ENCODE measurements at regions not wholly inside any gene's neighbourhood (a gene's known extent, or its start where the extent isn't known, plus 50 kb on each side); places are given as distances from the start of the nearest gene placed in this dataset.

DNA sequence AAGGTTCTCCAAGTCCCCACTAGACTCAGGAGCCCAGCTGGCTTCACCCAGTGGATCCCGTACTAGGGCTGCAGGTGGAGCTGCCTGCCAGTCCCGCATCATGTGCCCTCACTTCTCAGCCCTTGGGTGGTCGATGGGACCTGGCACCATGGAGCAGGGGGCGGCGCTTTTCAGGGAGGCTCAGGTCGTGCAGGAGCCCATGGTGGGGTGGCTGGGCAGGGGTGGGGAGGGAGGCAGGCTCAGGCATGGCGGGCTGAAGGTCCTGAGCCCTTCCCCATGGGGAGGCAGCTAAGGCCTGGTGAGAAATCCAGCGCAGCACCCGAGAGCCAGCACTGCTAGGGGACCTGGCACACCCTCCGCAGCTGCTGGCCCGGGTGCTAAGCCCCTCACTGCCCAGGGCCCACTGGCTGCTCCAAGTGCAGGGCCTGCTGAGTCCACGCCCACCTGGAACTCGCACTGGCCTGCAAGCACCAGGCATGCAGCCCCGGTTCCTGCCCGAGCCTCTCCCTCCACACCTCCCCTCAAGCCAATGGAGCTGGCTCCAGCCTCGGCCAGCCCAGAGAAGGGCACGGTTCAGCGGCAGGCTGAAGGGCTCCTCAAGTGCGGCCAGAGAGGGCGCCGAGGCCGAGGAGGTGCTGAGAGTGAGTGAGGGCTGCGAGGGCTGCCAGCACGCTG is 72.7 kb upstream of the SLIT2 start:
- no peaks in the 10 kb centered on the region for H3K36me3 ChIP-seq
- DNase-seq, result no peak
- WGBS, 5 donors, result 87 to 93% (median 91%) methylated on average over 4 to 24 of the region's 24 CpGs
- no peak overlapping the region for H3K4me3 ChIP-seq
- intact Hi-C loops (cut with DNase I; ENCODE audit: low total_unique reads), result no loop called here
- H3K27me3 ChIP-seq, result no peaks in the 10 kb centered on the region
- H3K27ac ChIP-seq, result no peak overlapping the region
- no peaks in the 10 kb centered on the region for H3K4me1 ChIP-seq
- peaks cover 0 to 33% (median 13%) of the 10 kb centered on the region in 4 donors for H3K9me3 ChIP-seq
- TF ChIP-seq EP300 (IDR thresholded peaks at IDR 0.05) (no peak), POLR2A (IDR thresholded peaks at IDR 0.05) (no peak), POLR2AphosphoS5 (IDR thresholded peaks at IDR 0.05) (no peak)
- TF ChIP-seq, protein P1, sequence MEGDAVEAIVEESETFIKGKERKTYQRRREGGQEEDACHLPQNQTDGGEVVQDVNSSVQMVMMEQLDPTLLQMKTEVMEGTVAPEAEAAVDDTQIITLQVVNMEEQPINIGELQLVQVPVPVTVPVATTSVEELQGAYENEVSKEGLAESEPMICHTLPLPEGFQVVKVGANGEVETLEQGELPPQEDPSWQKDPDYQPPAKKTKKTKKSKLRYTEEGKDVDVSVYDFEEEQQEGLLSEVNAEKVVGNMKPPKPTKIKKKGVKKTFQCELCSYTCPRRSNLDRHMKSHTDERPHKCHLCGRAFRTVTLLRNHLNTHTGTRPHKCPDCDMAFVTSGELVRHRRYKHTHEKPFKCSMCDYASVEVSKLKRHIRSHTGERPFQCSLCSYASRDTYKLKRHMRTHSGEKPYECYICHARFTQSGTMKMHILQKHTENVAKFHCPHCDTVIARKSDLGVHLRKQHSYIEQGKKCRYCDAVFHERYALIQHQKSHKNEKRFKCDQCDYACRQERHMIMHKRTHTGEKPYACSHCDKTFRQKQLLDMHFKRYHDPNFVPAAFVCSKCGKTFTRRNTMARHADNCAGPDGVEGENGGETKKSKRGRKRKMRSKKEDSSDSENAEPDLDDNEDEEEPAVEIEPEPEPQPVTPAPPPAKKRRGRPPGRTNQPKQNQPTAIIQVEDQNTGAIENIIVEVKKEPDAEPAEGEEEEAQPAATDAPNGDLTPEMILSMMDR (IDR thresholded peaks at IDR 0.05), result no peak

DNA sequence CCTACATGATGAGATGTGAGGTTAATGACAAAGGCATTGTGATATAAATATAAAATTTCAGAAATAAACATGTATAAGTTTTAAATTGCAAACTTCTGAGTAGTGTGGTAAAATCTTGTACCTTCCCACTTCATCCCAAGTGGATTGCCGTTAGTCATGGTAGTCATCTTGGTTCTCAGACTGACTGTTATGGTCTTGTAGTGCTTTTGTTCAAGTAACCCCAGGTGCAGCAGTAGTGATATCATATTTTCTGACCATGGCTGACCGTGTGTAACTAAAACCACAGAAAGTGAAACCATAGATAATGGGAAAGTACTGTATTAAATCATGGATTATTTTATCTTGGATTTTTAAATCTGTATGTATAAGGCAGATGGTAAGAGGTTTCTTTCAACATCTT is 74.8 kb upstream of the SLIT2 start:
- H3K27ac ChIP-seq, result no peak overlapping the region
- no peaks in the 10 kb centered on the region for H3K36me3 ChIP-seq
- H3K9me3 ChIP-seq, result peaks cover 0 to 33% (median 13%) of the 10 kb centered on the region in 4 donors
- no peaks in the 10 kb centered on the region for H3K27me3 ChIP-seq
- intact Hi-C loops (cut with DNase I; ENCODE audit: low total_unique reads), result no loop called here
- 58 to 76% (median 64%) methylated on average over 2 of the region's 2 CpGs for WGBS, 5 donors
- no peak overlapping the region for H3K4me3 ChIP-seq
- no peaks in the 10 kb centered on the region for H3K4me1 ChIP-seq
- DNase-seq, result no peak
- TF ChIP-seq, protein P1 (IDR thresholded peaks at IDR 0.05), result no peak
- TF ChIP-seq POLR2AphosphoS5 (IDR thresholded peaks at IDR 0.05) (no peak), POLR2A (IDR thresholded peaks at IDR 0.05) (no peak), EP300 (IDR thresholded peaks at IDR 0.05) (no peak)

DNA sequence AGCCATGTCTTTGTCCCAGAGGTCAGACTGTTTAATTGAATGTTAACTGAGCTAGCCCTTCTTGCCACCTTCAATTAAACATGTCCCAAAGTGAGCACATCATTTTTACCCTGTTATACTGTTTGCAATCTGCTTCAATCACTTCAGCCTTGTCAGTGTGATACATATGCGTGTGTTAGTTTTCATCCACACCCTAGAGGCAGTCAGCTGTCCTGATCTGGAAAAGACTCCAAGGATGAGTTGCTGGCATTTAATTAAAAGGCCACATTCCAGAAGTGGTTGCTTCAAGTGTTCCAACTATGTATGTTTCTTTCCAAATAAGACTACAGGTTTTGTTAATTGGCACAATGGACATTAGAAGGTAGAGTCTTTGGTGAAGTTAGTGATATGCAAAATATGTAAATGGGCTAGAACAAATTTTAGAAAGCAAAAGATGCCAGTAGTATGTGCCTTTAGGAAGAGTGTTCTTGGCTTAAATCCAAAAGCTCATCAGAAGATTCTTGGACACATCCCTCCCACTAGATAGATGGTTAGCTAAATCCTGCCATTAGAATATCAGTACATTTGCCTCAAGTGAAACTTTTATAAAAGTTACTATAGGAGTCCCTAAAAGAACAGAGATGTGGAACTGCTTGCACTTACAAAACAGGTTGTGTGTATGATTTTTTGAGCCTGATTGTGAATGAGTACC is 79.5 kb upstream of the SLIT2 start:
- DNase-seq, result no peak
- Histone ChIP-seq H3K4me3 (no peak overlapping the region), H3K4me1 (no peaks in the 10 kb centered on the region), H3K27ac (no peak overlapping the region), H3K9me3 (no peaks in the 10 kb centered on the region), H3K36me3 (no peaks in the 10 kb centered on the region), H3K27me3 (no peaks in the 10 kb centered on the region)
- 50 to 80% (median 70%) methylated on average over 1 of the region's 1 CpG for WGBS, 5 donors
- intact Hi-C loops (cut with DNase I; ENCODE audit: low total_unique reads), result no loop called here
- TF ChIP-seq, protein P1 (IDR thresholded peaks at IDR 0.05), result no peak
- TF ChIP-seq POLR2AphosphoS5 (IDR thresholded peaks at IDR 0.05), result no peak
- no peak for TF ChIP-seq EP300 (IDR thresholded peaks at IDR 0.05)

DNA sequence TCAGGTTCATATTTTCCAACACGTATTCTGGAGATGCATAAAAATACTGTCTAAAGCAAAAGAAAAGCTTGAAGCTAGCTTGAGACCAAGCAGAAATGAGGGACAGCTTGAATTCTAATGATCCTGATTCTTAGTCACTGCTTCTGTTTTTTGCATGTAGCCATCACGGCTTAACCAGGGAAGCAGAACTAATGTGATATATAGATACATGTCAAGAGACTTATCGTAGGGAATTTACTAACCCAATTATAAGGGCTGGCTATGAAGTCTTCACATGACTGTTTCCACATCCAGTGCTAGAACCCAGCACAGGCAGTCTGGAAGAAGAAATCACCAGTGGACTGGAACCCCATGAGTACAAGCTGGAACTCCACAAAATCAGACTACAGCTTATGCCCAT is 85.2 kb upstream of the SLIT2 start:
- no peak overlapping the region for H3K4me3 ChIP-seq
- no peak for TF ChIP-seq EP300 (IDR thresholded peaks at IDR 0.05)
- TF ChIP-seq POLR2A (IDR thresholded peaks at IDR 0.05), result no peak
- no peak for TF ChIP-seq POLR2AphosphoS5 (IDR thresholded peaks at IDR 0.05)
- TF ChIP-seq, protein P1 (IDR thresholded peaks at IDR 0.05), result no peak
- H3K27ac ChIP-seq, result no peak overlapping the region
- no peaks in the 10 kb centered on the region for H3K27me3 ChIP-seq
- no peaks in the 10 kb centered on the region for H3K36me3 ChIP-seq
- WGBS, 5 donors, result 58 to 93% (median 61%) methylated on average over 3 of the region's 3 CpGs
- intact Hi-C loops (cut with DNase I; ENCODE audit: low total_unique reads), result no loop called here
- no peaks in the 10 kb centered on the region for H3K9me3 ChIP-seq
- H3K4me1 ChIP-seq, result no peaks in the 10 kb centered on the region
- DNase-seq, result no peak
